GM03348 (cell line): ENCODE measurements at regions not wholly inside any gene's neighbourhood (a gene's known extent, or its start where the extent isn't known, plus 50 kb on each side); places are given as distances from the start of the nearest gene placed in this dataset.

Experiments
- DNase-seq: peaks from one replicate; pipeline ENCODE4 v3.0.0; 2012; ENCODE audit warnings: low spot score

- DNase-seq: no peak
Measured at GRCh38 chr16:77662246-77662645, 60.1 kb upstream of the NUDT7 start.

DNA sequence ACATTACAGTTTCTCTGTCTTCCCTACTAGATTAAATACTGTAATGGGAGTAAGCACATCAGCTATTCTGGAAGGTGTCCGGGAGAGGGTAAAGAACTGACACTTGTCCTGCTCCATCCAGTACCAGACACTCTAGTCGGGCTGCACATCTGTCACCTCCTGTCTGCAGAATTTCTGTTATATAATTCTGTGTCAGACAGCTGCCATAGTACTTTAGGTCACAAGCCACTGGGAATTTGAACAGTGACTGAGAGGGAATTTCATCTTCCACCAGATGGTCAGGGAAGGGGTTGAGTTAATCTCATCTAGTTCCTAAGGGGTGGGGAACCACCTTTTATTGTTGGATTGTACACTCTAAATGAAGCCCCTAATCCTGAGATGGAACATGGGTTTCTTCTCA, 58.6 kb upstream of the NUDT7 start:
- no peak for DNase-seq

DNA sequence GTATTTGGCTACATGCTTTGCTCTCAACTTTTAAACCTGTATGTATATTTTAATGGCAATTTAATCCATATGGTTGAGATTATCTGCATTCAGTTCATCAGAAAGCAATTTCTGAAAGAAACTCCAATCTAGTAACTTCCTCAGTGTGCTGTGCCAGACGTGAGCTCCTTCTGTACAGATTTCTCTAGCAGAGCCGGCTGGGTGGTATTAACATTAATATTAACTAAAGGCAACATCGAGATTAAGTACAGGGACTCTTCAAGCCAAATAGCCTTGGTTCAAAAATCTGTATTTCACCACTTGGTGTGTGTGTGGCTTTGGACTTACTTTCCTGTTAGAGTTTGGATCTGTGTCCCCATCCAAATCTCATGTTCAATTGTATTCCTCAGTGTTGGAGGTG, 55.5 kb upstream of the NUDT7 start:
- DNase-seq: no peak

DNA sequence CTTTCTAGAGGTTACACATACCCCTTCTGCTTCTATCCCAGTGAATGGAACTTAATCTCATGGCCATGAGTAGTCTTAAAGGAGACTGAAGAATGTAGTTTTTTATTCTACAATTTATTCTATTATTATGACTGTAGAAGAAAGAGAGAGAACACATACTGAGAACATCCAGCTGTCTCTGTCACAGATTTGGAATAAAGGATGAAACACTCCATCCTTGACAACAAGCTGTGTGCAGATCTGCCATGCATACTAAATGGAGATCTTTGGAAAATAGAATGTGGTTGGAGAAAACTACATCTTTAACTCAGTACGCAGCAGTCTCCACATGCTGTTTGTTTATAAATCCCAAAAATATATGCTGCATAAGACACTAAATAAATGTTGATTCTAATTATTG, 54.1 kb upstream of the NUDT7 start:
- no peak for DNase-seq

DNA sequence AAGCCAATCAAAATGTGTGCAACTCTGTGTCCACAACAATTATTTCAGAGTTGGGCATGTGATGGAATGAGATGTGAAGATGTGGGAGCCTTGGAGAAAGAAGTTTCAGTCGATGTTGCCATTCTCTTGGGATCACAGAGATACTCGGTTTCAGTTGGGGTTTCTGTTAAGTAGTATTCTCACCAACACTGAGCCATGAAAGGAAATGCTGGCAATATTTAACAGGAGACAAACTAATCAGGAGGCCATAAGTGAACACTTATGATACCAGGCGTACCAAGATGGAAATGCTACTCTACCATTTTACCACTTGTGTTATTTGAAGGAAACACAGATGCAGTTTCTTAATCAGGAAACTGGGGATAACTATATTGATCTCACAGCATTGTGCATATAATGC, 53.3 kb upstream of the NUDT7 start:
- no peak for DNase-seq
